ENCODE measurements at regions not wholly inside any gene's neighbourhood (a gene's known extent, or its start where the extent isn't known, plus 50 kb on each side); places are given as distances from the start of the nearest gene placed in this dataset.

DNA sequence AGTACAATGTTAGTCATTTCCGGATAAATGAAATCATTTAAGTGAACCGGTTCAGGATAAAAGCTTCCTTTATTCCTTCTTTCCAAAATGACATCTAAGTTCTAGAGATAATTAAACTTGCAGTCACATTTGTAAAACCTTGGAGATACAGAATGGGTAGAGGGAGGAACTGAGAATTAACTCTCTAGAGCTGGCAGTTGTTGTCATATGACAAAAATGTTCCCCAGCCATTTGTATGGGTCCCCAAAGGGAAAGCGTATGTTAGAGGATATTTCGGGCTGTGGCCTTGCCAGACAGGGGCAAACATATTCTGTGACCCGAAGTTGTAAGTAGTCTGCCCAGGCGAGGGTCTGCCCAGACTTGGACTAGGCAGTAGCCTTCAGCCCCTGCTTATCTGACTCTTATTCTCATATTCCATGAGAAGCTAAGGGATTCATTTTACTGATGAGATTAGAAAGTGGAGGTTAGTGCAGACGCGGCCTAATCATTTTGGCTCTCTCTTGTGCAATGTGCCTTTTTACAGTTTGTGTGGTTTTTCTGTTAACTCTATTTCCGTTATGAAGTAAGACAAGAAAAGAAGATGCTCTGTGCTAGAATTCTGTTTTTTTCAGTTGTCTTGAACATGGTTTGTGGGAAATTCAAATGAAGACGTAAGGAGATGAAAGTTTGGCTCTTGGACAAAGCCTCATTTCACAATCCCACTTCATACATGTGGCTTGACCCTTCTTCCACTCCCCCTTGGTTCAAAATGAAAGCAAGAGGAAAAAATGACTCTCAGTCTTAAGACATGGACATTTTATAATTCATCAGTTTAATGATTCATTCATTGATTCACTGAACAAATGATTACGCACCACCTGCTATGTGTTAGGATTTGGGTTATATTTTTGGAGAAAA is 2394.2 kb upstream of the AGA start:
- DNase-seq (ENCODE audit: extremely low spot score, unreplicated experiment): no peak
- Mint-ChIP-seq H3K4me1 (ENCODE audit: unreplicated experiment) (no peaks in the 10 kb centered on the region), H3K27ac (ENCODE audit: unreplicated experiment) (no peak overlapping the region), H3K9me3 (ENCODE audit: unreplicated experiment) (peaks cover 9% of the 10 kb centered on the region), H3K36me3 (ENCODE audit: unreplicated experiment) (no peaks in the 10 kb centered on the region), H3K27me3 (ENCODE audit: unreplicated experiment) (peaks cover 2% of the 10 kb centered on the region), H3K4me3 (ENCODE audit: unreplicated experiment) (no peak overlapping the region)
- TF ChIP-seq, protein P1, sequence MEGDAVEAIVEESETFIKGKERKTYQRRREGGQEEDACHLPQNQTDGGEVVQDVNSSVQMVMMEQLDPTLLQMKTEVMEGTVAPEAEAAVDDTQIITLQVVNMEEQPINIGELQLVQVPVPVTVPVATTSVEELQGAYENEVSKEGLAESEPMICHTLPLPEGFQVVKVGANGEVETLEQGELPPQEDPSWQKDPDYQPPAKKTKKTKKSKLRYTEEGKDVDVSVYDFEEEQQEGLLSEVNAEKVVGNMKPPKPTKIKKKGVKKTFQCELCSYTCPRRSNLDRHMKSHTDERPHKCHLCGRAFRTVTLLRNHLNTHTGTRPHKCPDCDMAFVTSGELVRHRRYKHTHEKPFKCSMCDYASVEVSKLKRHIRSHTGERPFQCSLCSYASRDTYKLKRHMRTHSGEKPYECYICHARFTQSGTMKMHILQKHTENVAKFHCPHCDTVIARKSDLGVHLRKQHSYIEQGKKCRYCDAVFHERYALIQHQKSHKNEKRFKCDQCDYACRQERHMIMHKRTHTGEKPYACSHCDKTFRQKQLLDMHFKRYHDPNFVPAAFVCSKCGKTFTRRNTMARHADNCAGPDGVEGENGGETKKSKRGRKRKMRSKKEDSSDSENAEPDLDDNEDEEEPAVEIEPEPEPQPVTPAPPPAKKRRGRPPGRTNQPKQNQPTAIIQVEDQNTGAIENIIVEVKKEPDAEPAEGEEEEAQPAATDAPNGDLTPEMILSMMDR (IDR thresholded peaks at IDR 0.05): no peak

- H3K9me3 Mint-ChIP-seq (ENCODE audit: unreplicated experiment): no peaks in the 10 kb centered on the region
- no peaks in the 10 kb centered on the region for H3K36me3 Mint-ChIP-seq (ENCODE audit: unreplicated experiment)
- H3K27ac Mint-ChIP-seq (ENCODE audit: unreplicated experiment): no peak overlapping the region
- no peak overlapping the region for H3K4me3 Mint-ChIP-seq (ENCODE audit: unreplicated experiment)
- DNase-seq (ENCODE audit: extremely low spot score, unreplicated experiment): no peak
- TF ChIP-seq, protein P1 (IDR thresholded peaks at IDR 0.05): no peak
- peaks cover 2% of the 10 kb centered on the region for H3K27me3 Mint-ChIP-seq (ENCODE audit: unreplicated experiment)
- H3K4me1 Mint-ChIP-seq (ENCODE audit: unreplicated experiment): no peaks in the 10 kb centered on the region
These were observed 2399.8 kb upstream of the TENM3 start for GRCh38 chr4:179843370-179843769.

DNA sequence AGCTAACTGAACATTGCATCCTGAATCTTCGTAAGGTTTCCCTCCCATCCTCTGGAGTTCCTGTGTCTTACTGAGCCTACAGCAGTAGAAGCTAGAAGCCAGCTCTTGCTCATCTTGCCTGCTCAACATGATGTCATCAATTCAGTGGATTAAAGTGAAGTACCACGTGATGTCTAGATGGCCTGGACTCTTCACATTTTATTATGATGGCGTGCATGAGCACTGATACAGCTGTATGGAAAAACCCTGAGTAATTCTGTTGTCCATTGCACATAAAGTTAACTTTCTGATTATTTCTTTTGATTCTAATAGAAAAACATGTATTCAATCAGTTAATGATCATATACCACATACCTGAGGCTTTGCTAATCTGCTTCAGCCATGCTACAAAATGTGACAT is 2387.7 kb upstream of the TENM3 start:
- DNase-seq (ENCODE audit: extremely low spot score, unreplicated experiment): no peak
- H3K9me3 Mint-ChIP-seq (ENCODE audit: unreplicated experiment): no peaks in the 10 kb centered on the region

GRCh38 chr4:179858221-179858620 is 2385.0 kb upstream of the TENM3 start:
- Mint-ChIP-seq H3K4me3 (ENCODE audit: unreplicated experiment) (no peak overlapping the region), H3K27me3 (ENCODE audit: unreplicated experiment) (peaks cover 2% of the 10 kb centered on the region), H3K9me3 (ENCODE audit: unreplicated experiment) (no peaks in the 10 kb centered on the region), H3K4me1 (ENCODE audit: unreplicated experiment) (no peaks in the 10 kb centered on the region), H3K27ac (ENCODE audit: unreplicated experiment) (no peak overlapping the region), H3K36me3 (ENCODE audit: unreplicated experiment) (no peaks in the 10 kb centered on the region)
- no peak for DNase-seq (ENCODE audit: extremely low spot score, unreplicated experiment)
- TF ChIP-seq, protein P1 (IDR thresholded peaks at IDR 0.05): no peak

More for the DNA sequence above, 2387.7 kb upstream of the TENM3 start:
- no peaks in the 10 kb centered on the region for H3K4me1 Mint-ChIP-seq (ENCODE audit: unreplicated experiment)
- TF ChIP-seq, protein P1 (IDR thresholded peaks at IDR 0.05): no peak
- H3K4me3 Mint-ChIP-seq (ENCODE audit: unreplicated experiment): no peak overlapping the region
- no peak overlapping the region for H3K27ac Mint-ChIP-seq (ENCODE audit: unreplicated experiment)
- H3K36me3 Mint-ChIP-seq (ENCODE audit: unreplicated experiment): no peaks in the 10 kb centered on the region
- peaks cover 2% of the 10 kb centered on the region for H3K27me3 Mint-ChIP-seq (ENCODE audit: unreplicated experiment)

- no peaks in the 10 kb centered on the region for H3K4me1 Mint-ChIP-seq (ENCODE audit: unreplicated experiment)
- TF ChIP-seq, protein P1 (IDR thresholded peaks at IDR 0.05): peak; percentile 74
- H3K4me3 Mint-ChIP-seq (ENCODE audit: unreplicated experiment): no peak overlapping the region
- DNase-seq (ENCODE audit: extremely low spot score, unreplicated experiment): no peak
- peaks cover 8% of the 10 kb centered on the region for H3K27me3 Mint-ChIP-seq (ENCODE audit: unreplicated experiment)
- no peaks in the 10 kb centered on the region for H3K36me3 Mint-ChIP-seq (ENCODE audit: unreplicated experiment)
- no peaks in the 10 kb centered on the region for H3K9me3 Mint-ChIP-seq (ENCODE audit: unreplicated experiment)
- H3K27ac Mint-ChIP-seq (ENCODE audit: unreplicated experiment): no peak overlapping the region
These were observed 2375.8 kb upstream of the TENM3 start for GRCh38 chr4:179867300-179867878.

Data from osteocyte (in vitro differentiated cells).